ENCODE measurements at regions not wholly inside any gene's neighbourhood (a gene's known extent, or its start where the extent isn't known, plus 50 kb on each side); places are given as distances from the start of the nearest gene placed in this dataset.
"Not testable (repeated sequence)": the region's sequence is repeated elsewhere in the genome, so short reads cannot be mapped to it uniquely, and the experiment has no call there.

- DNase-seq: no peak
Measured at GRCh38 chr11:112514011-112514740, 253.5 kb upstream of the PLET1 start.

DNA sequence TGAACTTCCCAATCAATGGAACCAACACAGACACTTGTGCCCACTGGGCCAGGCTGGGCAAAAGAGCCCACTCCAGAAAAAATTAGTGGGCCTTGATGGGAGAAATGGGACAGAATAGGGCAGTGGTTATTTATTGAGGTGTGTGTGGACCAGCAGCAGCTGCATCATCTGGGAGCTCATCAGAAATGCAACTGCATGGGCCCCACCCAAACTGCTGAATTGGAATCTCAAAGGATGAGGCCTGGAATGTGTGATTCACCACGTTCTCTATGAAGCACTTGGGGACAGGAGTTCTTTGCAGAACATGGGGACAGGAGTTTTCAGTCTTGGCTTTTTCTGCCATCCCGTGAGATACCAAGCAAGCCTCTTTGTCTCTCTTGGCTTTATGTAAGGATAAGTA, 255.6 kb upstream of the PLET1 start:
- DNase-seq: no peak

- no peak for DNase-seq
Measured at GRCh38 chr11:112516755-112517154, 256.1 kb upstream of the PLET1 start.

DNA sequence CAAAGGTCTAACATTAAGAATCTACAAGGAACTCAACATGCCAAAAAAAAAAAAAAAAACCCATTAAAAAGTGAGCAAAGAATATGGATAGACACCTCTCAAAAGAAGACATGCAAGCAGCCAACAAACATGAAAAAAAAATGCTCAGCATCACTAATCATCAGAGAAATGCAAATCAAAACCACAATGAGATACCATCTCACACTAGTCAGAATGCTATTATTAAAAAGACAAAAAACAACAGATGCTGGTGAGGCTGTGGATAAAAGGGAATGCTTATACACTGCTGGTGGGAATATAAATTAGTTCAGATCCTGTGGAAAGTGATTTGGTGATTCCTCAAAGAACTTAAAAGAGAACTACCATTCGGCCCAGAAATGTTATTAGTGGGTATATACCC, 257.7 kb upstream of the PLET1 start:
- DNase-seq: no peak

GRCh38 chr11:112519751-112520150, 259.1 kb upstream of the PLET1 start:
- DNase-seq: no peak

- DNase-seq: no peak
Measured at GRCh38 chr11:112520354-112520753, 259.7 kb upstream of the PLET1 start.

DNA sequence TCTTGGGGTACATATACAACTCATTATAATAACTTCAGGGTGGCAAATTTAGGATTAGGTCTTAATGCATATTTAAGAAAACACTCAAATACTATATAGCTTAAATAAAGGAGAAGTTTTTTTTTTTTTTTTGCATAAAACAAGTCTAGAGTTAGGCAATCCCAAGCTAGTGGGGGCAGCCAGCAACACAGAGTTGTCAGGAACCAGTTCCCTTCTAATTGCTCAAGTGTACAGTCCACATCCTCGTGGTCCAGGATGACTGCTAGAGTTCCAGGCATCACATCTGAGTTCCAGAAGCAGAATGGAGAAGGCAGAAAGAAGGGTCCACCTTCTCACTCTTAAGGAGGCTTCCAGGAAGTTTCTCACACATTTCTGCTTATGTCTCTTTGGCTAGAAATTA, 261.9 kb upstream of the PLET1 start:
- DNase-seq: no peak

DNA sequence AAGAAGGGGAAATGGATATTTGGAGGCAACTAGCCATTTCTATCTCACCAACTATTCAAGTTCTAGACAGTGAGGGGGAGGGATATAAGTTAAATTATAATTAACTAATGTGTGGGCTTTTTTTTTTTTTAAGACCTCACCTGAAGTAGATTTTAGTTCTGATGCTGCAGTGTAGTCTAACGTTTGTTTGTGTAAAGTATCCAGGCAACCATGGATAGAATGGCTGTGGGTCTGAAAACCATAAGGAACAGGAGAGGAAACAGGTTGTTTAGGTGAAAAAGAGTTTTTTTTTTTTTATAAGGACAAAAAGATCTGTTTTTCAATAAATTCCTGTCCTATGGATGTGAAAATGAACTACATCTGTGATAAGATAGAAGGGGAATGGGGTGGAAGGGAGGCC, 262.4 kb upstream of the PLET1 start:
- no peak for DNase-seq

DNA sequence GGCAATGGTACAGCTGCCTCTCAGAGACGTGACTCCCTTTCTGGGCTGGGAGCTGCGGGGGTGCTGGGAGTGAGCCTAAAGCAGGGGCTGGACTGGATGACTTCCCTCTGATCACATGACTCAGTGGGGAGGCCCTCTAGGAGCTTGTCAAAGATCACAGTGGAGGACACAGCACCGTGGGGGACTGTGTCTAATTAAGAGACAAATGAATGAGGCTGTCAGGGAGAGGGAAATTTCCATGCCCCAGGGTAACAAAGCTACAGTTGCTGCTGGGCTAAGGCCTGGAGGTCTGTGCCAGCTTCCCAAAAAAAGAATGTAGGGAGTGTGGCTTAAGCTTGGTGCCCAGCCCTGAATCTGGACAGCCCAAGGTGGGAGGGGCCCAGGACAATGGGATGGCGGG, 262.8 kb upstream of the PLET1 start:
- no peak for DNase-seq

- no peak for DNase-seq
Measured at GRCh38 chr11:112523951-112524350, 263.3 kb upstream of the PLET1 start.

GRCh38 chr11:112524798-112525197, 264.1 kb upstream of the PLET1 start:
- no peak for DNase-seq

DNA sequence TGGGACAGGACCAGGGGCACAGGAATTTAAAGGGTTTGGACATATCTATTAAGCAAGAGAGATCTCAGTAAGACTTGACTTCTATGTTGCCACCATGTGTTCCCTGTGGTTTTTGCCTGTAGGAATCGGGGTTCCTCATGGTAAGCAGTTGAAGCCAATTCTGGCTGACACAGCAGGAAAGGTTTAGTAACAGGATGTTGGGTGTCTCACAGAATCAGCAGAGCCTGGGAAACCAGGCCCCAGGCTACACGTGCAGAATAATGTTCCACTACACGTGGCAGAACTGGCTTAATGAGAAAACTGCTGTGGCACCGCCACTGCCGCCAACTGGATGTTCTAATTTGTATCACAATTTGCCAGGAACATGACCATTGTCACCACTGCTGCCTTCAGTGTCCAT, 264.6 kb upstream of the PLET1 start:
- DNase-seq: no peak

GRCh38 chr11:112525844-112526590, 265.4 kb upstream of the PLET1 start:
- DNase-seq: no peak

DNA sequence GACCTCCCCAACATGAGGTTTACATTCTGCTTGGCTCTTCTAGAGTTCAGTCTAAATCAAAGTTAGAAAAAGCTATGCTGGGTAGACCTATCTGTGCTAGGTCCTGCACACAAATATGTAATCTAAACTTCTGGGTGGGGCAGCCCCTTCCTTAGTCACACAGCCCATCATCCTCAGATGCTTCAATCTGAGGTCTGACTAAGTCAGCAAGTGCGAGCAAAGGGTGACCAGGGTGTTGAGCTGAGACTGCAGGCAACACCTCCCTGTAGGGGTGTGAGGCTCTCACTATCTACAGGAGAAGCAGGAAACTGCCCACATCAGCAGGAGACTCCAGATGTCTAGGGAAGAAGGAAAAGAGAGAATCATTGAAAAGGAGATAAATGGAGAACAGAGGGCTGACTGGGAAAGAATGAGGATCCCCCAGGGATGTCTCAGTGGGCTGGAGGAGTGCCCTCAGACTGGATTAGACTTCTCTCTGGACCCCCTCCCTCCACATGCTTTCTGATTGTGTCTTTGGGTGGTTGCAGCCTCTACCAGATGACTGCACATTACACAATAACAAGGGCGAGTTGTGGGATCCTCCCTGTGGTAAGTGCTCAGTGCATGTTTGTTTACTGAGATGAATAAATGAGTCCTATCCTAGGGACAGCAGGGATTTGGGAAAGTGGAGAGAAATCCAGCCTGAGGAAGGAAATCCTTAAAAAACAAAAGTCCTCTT, 266.2 kb upstream of the PLET1 start:
- no peak for DNase-seq

DNA sequence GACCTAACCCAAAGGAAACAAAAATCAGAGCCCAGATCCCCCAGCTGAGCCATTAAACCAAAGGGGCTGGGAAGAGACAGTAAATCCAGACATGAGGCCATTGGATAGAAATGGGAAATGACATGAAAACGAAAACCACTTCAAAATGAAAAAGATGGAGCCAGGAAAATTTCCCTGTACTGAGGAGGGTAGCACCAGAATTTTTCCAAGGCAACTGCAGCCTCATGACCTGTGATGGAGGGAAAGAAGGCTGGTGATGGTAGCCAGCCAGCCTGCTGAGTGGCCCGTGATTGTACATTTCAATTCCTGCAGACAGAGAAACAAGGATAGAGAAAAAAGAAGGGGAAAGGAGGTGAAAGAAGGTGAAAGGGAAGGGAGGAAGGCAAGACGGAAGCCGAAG, 268.4 kb upstream of the PLET1 start:
- no peak for DNase-seq

DNA sequence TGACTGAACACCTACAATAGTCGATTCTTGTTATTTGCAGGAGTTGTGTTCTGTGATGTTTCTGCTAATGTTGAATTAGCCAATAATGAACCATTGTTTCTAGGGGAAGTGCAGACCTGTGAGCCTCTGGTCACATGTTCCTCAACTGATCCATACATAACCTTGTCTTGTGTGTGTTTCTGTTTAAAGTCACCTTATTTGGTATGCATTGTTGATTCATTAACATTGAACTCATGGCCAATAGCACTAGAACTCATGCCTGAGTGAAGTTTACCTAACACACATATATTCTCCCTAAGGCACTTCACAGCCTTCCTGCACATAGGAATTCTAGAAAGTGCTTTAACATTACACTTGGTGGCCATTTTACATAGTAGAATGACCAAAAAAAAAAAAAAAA, 271.8 kb upstream of the PLET1 start:
- no peak for DNase-seq

DNA sequence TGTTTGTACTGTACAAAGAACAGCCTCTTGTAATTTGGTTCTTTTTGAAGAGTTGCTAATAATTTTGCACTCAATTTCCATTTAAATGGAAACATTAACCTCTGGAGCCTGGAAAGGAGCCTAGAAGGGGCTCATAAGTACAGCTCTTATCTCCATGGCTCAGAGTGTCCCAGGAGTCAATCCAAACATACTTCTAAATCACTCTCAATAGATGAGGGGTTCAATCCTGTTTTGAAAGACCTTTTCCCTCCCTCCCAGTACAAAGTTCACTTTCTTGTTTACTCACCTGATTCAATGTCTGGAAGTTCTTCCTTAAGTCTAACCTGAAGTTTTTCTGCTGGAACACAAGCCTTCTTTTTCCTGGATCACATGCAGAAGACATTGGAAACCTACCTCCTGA, 273.0 kb upstream of the PLET1 start:
- DNase-seq: no peak

DNA sequence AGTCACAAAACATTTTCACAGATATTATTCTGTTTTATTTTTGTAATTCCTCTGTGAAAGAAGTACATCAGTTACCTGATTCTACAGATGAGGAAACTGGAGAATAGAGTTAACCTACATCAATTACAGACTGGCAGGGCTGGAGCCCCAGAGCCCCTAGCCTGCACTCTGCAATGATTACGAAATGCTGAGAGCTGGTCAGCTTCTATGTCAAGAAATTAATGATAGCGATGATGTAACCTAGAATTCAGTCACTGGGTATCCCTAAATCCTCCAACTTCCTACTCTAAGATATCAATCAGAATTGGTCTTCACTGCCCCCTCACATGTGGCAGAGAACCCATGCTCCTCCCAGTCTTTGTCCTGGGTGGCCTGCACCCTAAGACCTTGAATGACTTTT, 273.5 kb upstream of the PLET1 start:
- no peak for DNase-seq

- DNase-seq: no peak
Measured at GRCh38 chr11:112537026-112537425, 276.4 kb upstream of the PLET1 start.

DNA sequence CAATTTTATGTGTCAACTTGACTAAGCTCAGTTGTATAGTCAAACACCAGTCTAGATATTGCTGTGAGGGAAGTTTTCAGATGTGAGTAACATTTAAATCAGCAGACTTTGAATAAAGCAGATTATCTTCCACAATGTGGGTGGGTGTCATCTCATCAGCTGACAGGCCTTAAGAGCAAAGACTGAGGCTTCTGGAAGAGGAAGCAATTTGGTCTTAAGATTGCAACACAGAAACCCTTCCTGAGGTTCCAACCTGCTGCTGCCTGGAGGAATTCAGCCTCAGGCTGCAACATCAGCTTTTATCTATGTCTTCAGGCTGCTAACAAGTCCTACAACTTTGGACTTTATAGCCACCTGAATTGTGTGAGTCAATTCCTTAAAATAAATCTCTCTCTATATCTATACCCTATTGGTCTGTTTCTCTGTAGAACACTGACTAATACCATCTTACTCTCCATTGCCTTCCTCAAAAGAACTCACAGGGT, 277.2 kb upstream of the PLET1 start:
- DNase-seq: no peak

DNA sequence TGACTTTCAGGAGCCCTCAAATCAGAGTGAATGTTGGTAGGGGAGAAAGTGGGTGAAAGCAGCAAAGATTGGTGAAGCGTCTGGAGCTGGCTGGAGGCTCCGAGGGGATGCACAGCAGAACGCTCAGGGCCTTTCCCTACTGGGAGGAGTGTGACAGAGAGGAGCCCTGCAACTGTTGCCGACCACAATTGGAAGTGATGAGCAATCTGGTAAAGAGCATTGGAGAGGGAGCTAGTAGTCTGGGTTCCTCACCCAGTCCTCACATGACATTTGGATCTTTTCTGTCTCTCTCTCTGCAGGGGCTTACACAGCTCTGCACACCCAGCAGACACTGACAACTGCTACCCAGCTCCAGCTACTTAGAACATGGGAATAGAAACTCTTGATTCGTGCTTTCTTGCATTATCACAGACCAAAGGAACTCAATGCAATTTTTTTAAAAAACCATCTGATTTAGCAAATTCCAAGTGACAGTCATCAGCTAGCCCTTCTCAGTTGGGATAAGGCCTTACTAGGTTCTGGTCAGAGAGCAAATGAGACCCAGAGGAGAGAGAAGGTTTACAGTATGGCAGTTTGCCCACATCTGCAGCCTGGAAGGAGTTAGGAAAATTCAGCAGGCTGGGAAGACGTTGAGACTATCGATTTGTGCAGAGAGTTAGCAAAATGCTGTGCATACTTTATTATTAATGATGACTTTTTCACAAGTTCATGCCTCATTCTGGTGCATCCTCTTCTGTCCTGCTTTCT, 278.0 kb upstream of the PLET1 start:
- no peak for DNase-seq

DNA sequence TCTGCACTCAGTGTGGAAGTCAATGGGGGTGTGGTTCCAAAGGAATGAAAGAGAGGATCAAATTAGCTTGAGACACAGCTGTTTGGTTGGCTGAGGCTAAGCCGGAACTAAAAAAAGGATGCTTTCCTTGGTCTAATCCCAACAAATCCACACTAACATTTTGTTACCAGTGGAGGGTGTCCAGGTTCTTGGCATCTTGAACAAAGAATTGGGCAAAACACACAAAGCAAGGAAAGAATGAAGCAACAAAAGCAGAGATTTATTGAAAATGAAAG, 278.6 kb upstream of the PLET1 start:
- DNase-seq: not testable (repeated sequence)

DNA sequence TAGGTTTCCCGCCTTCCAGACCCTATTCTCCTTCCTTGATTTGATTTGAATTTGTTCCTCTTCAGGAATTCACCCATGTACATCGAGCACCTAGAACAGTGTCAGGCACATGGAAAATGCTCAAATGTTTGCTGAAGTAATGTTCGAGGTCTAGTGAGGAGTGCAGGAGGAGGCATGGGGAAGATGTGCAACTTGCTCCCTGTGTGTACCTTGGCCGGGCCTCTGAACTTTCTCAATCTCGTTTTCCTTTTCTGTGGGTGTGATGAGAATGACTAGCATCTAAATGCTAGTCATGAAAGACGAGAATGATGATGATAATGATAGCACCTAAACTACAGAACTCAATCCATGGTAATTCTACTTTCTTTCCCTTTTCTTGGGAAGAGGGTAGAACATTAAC, 279.1 kb upstream of the PLET1 start:
- no peak for DNase-seq

Data from T-helper 9 cell (primary cell).